GM21786 (cell line): ENCODE measurements at regions not wholly inside any gene's neighbourhood (a gene's known extent, or its start where the extent isn't known, plus 50 kb on each side); places are given as distances from the start of the nearest gene placed in this dataset.

Experiments
- ATAC-seq: cut with Tn5 transposase; IDR thresholded peaks from one replicate; pipeline ENCODE4 v1.9.1; 2021; ENCODE audit not compliant: unreplicated experiment

DNA sequence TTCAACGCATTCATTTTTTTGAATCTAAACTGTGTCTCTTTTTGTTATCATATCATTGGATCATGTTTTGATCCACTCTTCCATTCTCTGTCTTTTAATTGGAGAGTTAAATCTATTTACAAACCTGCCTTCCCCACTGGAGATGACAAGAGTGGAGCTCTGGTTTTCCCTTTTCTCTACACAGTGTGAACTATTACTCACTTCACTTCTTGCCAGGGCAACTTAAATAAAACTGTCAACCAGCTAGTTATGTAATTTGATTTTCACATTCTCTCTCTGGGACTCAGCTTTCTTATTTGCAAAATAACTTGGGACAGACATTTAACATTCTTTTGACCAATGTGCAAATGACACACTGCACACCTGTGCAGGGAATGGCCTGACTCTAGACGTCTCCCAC lies 230.8 kb upstream of the CST7 start:
- no peak for ATAC-seq

DNA sequence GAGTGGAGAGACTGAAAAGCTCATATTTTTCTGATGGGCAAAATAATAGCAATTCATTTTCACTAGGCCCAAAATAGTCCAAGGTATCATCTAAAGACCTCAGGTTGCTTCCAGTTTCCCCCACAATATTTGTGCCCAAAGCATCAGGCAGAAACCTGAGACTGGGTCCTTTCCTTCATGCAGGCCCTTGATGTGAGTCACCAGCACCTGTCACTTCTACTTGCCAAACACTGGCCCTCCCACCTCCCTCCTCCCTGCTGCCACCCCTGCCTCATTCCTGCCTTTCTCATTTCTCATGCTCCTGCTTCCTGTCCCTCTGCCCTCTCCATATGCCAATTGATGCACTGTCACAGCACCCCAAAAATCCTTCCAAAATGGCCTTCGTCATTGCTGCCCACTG lies 230.4 kb upstream of the CST7 start:
- ATAC-seq: no peak

- ATAC-seq: no peak
Measured at GRCh38 chr20:24720957-24721356, 228.1 kb upstream of the CST7 start.

GRCh38 chr20:24721891-24722568 lies 227.0 kb upstream of the CST7 start:
- ATAC-seq: no peak

GRCh38 chr20:24722586-24722985 lies 226.5 kb upstream of the CST7 start:
- no peak for ATAC-seq

- no peak for ATAC-seq
Measured at GRCh38 chr20:24723186-24723585, 225.9 kb upstream of the CST7 start.

DNA sequence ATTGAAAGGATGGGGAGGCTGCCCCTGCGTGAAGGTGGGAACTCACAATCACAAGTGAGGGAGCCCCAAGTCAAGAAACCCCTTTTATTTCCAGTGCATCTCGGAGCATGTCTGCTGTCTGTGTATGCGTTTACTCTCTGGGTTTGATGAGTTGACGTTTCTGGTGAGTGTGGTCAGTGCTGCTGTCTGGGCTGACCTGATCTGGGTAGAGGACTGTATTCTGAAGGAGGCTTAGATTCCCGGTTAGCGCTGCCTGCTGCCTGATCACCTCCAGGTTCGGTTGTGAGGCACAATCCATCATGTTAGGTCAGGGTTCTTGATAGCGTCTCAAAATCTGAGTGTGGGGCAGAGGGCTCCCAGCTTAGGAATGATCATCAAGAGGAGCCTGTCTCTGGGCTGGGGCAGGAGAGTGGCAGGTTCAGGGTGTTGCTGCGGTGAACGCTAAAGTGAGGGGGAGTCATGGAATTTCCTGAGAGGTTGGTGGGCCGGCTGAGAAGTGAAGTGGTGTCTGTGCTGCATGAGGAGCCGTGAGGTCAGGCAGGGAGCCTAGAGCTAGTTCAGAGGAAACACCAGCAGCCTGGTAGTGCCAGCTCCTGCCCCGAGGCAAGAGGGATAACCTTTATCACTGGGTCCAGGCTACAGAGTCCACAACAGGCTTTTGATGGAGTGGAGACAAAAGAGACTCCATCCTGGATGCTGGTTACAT lies 225.3 kb upstream of the CST7 start:
- no peak for ATAC-seq

- no peak for ATAC-seq
Measured at GRCh38 chr20:24724982-24725533, 224.0 kb upstream of the CST7 start.

DNA sequence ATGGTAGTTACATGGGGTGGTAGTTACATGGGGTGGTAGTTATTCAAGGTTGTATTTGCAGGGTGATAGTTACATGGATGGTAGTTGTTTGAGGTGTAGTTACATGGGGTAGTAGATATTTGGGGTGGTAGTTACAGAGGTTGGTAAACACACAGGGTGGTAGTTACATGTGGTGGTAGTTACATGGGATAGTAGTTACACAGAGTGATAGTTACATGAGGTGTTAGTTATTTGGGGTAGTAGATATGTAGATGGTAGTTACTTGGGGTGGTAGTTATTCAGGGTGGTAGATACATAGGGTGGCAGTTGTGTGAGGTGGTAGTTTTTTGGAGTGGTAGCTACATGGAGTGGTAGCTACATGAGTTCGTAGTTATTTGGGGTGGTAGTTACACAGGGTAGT lies 221.3 kb upstream of the CST7 start:
- no peak for ATAC-seq

GRCh38 chr20:24729896-24730605 lies 219.0 kb upstream of the CST7 start:
- no peak for ATAC-seq

GRCh38 chr20:24730750-24731149 lies 218.3 kb upstream of the CST7 start:
- ATAC-seq: no peak

DNA sequence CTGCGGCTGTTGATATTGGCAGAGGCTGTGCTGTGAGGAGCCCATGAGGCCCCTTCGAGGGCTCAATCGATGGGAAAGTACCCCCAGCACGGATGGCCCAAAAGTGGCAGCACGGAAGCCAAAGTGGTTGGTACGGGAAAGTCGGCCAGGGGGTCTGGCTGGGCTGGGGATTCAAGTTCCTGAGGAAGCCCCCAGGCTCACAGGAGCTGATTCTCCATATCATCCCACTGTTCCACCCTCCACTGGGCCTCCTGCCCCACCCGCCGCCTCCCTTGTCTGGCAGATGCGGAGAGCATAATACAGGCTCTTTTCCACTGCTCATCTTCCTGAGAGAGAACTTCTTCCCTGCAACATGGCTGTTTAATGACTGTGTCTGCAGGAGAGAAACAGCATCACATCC lies 217.8 kb upstream of the CST7 start:
- no peak for ATAC-seq

GRCh38 chr20:24732076-24732475 lies 217.0 kb upstream of the CST7 start:
- ATAC-seq: no peak

GRCh38 chr20:24732599-24732998 lies 216.5 kb upstream of the CST7 start:
- ATAC-seq: no peak

GRCh38 chr20:24733416-24733815 lies 215.7 kb upstream of the CST7 start:
- no peak for ATAC-seq

GRCh38 chr20:24734139-24734538 lies 214.9 kb upstream of the CST7 start:
- ATAC-seq: no peak

GRCh38 chr20:24735263-24735662 lies 213.8 kb upstream of the CST7 start:
- no peak for ATAC-seq

GRCh38 chr20:24736131-24736843 lies 212.8 kb upstream of the CST7 start:
- no peak for ATAC-seq

GRCh38 chr20:24736844-24737211 lies 212.2 kb upstream of the CST7 start:
- no peak for ATAC-seq

- ATAC-seq: no peak
Measured at GRCh38 chr20:24737212-24737850, 211.7 kb upstream of the CST7 start.
